K562 (cell line): ENCODE measurements at regions not wholly inside any gene's neighbourhood (a gene's known extent, or its start where the extent isn't known, plus 50 kb on each side); places are given as distances from the start of the nearest gene placed in this dataset.

Experiments used
- ATAC-seq: fragments of 200-7000 bp; cut with Tn5 transposase; 3 replicates; pipeline ENCODE4 v1.9.1; 2020; ENCODE audit warnings: moderate library complexity
- BruUV-seq: library from RNA; stranded (reverse); fragments of 400-500 nt; replicated peaks from 2 replicates; lab custom pipeline; 2021; lab: Mats Ljungman, UMichigan
- CTCF ChIA-PET: fragments of 300-600 bp; formaldehyde crosslinking; extraction: SDS; loops from one replicate; lab custom pipeline; 2021; ENCODE audit warnings: low intra/inter-chr PET ratio; lab: Yijun Ruan, JAX
- POLR2A ChIA-PET: fragments of 300-600, 350-650 bp; sonication (Branson Sonifier 250); formaldehyde crosslinking; extraction: SDS; loops from one replicate; lab custom pipeline; 2021; ENCODE audit warnings: antibody characterized with exemption, inconsistent platforms; lab: Yijun Ruan, JAX
- DNase-seq, 4 experiments: peaks; one replicate each; pipeline versions ENCODE4 v3.0.0 to v3.0.0-alpha.2; 2011 to 2018; ENCODE audit warnings: low spot score in 3 of 4, mixed read lengths in 3 of 4; ENCODE audit errors: extremely low read depth in 1 of 4
- FAIRE-seq: peaks from 2 replicates; lab custom pipeline; 2011; peaks lifted over from hg19 to GRCh38; lab: Jason Lieb, UNC
- H2AFZ ChIP-seq: 2 replicates; pipeline ENCODE4 v1.6.0; 2011; ENCODE audit warnings: low read depth, low read length, control low read depth, inconsistent platforms
- H3K27ac ChIP-seq: fragments of 200-600 bp; 3 replicates; pipeline ENCODE4 v1.8.0; 2011; ENCODE audit warnings: low read depth, mild to moderate bottlenecking, control low read depth, inconsistent platforms, low read length, moderate library complexity, mixed read lengths; ENCODE audit errors: extremely low read depth
- H3K27me3 ChIP-seq, 2 experiments: fragments of 300-600 bp in 1 of 2; 2 replicates in 1 of 2; 3 replicates in 1 of 2; pipeline versions ENCODE4 v1.6.0 to v1.8.0; 2011; ENCODE audit warnings: inconsistent platforms in 2 of 2, low read length in 2 of 2, mild to moderate bottlenecking in 1 of 2, mixed read lengths in 1 of 2, moderate library complexity in 1 of 2; ENCODE audit not compliant: control insufficient read depth in 2 of 2, insufficient read depth in 2 of 2
- H3K36me3 ChIP-seq: fragments of 300-600 bp; 3 replicates; pipeline ENCODE4 v1.8.0; 2011; ENCODE audit warnings: mild to moderate bottlenecking, low read length, inconsistent platforms; ENCODE audit not compliant: control insufficient read depth, insufficient read depth
- H3K4me1 ChIP-seq, 2 experiments: fragments of 200-600 bp in 1 of 2; replicated peaks in 1 of 2; 2 replicates in 1 of 2; 3 replicates in 1 of 2; pipeline versions ENCODE4 v1.5.1 to v1.8.0; 2011; ENCODE audit warnings: inconsistent platforms in 2 of 2, low read length in 2 of 2, mild to moderate bottlenecking in 1 of 2, mixed read lengths in 1 of 2, moderate library complexity in 1 of 2; ENCODE audit not compliant: control insufficient read depth in 2 of 2, insufficient read depth in 2 of 2
- H3K4me2 ChIP-seq: 2 replicates; pipeline ENCODE4 v1.6.1; 2011; ENCODE audit warnings: low read length, control low read depth, inconsistent platforms, mixed read lengths; ENCODE audit not compliant: insufficient read depth
- H3K4me3 ChIP-seq: fragments of 200-600 bp; sonication (generic), shearing (Covaris generic); 2 replicates; pipeline ENCODE4 v1.5.1; 2016; ENCODE audit warnings: control low read depth, inconsistent platforms
- H3K79me2 ChIP-seq: fragments of 200-600 bp; 3 replicates; pipeline ENCODE4 v1.8.0; 2011; ENCODE audit warnings: low read length, inconsistent platforms; ENCODE audit not compliant: control insufficient read depth, insufficient read depth
- H3K9ac ChIP-seq, 2 experiments: 2 replicates each; pipeline versions ENCODE4 v1.6.0 to v1.6.1; 2011; ENCODE audit warnings: low read depth in 2 of 2, low read length in 2 of 2, control low read depth in 1 of 2, inconsistent platforms in 1 of 2, mild to moderate bottlenecking in 1 of 2, mixed read lengths in 1 of 2; ENCODE audit not compliant: insufficient read depth in 1 of 2
- H3K9me1 ChIP-seq: one replicate; pipeline ENCODE4 v1.6.0; 2011; ENCODE audit warnings: inconsistent platforms, mild to moderate bottlenecking, low read length, moderate library complexity; ENCODE audit not compliant: control insufficient read depth, insufficient read depth
- H3K9me3 ChIP-seq: replicated peaks from 2 replicates; pipeline ENCODE4 v1.5.1; 2011; ENCODE audit warnings: low read depth, low read length, inconsistent platforms; ENCODE audit not compliant: control insufficient read depth, insufficient read depth
- H4K20me1 ChIP-seq: replicated peaks from 2 replicates; pipeline ENCODE4 v1.6.1; 2011; ENCODE audit warnings: low read length, inconsistent platforms, mixed read lengths; ENCODE audit not compliant: control insufficient read depth, insufficient read depth
- GABPB2 ChIP-seq: fragments of 250-450 bp; sonication (Bioruptor Pico); conservative IDR thresholded peaks from 2 replicates; pipeline ENCODE4 v1.5.1; 2021; ENCODE audit warnings: mild to moderate bottlenecking
- NFIC ChIP-seq: fragments of 450-650 bp; IDR thresholded peaks from 2 replicates; pipeline ENCODE4 v1.6.1; 2017; ENCODE audit warnings: mild to moderate bottlenecking, inconsistent platforms
- THRAP3 ChIP-seq: fragments of 450-650 bp; IDR thresholded peaks from 2 replicates; pipeline ENCODE4 v1.6.1; 2016; ENCODE audit warnings: mild to moderate bottlenecking, inconsistent platforms, borderline replicate concordance
- WGBS: fragments of 100-300 bp; shearing (Covaris generic); methylation state at CpG from one replicate; pipeline ENCODE4 v1.1.6; 2016; ENCODE audit warnings: low coverage, mixed read lengths; ENCODE audit not compliant: insufficient coverage; ENCODE audit errors: missing lambda C conversion rate; 5-methylcytosine and 5-hydroxymethylcytosine counted together
- in situ Hi-C: fragments of 300-500 bp; cut with MboI; formaldehyde crosslinking; loops from 4 replicates; pipeline ENCODE4 v1.15.0; 2018; ENCODE audit warnings: inconsistent platforms, mixed read lengths
- intact Hi-C: fragments of 100-400 bp; cut with micrococcal nuclease; formaldehyde crosslinking; loops from 2 replicates; pipeline ENCODE4 v1.14.2; 2022
- TF ChIP-seq, protein P1 (sequence below): sonication (generic); formaldehyde crosslinking; IDR thresholded peaks from 2 replicates; pipeline ENCODE4 v1.9.0; 2022; ENCODE audit warnings: mild to moderate bottlenecking, missing genetic modification reagents
- TF ChIP-seq, protein P2 (sequence below), 2 experiments: IDR thresholded peaks; 2 replicates each; pipeline ENCODE4 v1.6.1; 2012; ENCODE audit warnings: improper control_type of control experiment in 2 of 2, low read depth in 2 of 2, low read length in 2 of 2, borderline replicate concordance in 1 of 2

- no TSS peak for BruUV-seq
- DNase-seq (no peak), ATAC-seq (no peak), FAIRE-seq (no peak)
- in situ Hi-C loops: no loop called here
- no peaks in the 10 kb centered on the region for H3K27me3 ChIP-seq
- CTCF ChIA-PET: no interaction called here
- no peak overlapping the region for H3K4me2 ChIP-seq
- H2AFZ ChIP-seq: no peak overlapping the region
- H3K36me3 ChIP-seq: no peaks in the 10 kb centered on the region
- no peaks in the 10 kb centered on the region for H4K20me1 ChIP-seq
- no peaks in the 10 kb centered on the region for H3K9me1 ChIP-seq
- TF ChIP-seq THRAP3 (no peak), NFIC (no peak), GABPB2 (CRISPR knock-in tag) (no peak)
- TF ChIP-seq, protein P1, sequence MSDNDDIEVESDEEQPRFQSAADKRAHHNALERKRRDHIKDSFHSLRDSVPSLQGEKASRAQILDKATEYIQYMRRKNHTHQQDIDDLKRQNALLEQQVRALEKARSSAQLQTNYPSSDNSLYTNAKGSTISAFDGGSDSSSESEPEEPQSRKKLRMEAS (CRISPR knock-in tag): no peak
- TF ChIP-seq, protein P2, sequence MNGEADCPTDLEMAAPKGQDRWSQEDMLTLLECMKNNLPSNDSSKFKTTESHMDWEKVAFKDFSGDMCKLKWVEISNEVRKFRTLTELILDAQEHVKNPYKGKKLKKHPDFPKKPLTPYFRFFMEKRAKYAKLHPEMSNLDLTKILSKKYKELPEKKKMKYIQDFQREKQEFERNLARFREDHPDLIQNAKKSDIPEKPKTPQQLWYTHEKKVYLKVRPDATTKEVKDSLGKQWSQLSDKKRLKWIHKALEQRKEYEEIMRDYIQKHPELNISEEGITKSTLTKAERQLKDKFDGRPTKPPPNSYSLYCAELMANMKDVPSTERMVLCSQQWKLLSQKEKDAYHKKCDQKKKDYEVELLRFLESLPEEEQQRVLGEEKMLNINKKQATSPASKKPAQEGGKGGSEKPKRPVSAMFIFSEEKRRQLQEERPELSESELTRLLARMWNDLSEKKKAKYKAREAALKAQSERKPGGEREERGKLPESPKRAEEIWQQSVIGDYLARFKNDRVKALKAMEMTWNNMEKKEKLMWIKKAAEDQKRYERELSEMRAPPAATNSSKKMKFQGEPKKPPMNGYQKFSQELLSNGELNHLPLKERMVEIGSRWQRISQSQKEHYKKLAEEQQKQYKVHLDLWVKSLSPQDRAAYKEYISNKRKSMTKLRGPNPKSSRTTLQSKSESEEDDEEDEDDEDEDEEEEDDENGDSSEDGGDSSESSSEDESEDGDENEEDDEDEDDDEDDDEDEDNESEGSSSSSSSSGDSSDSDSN (IDR thresholded peaks at IDR 0.05; ENCODE audit: borderline replicate concordance in 1 of 2, low read depth in 2 of 2, low read length in 2 of 2): no peak
- TF ChIP-seq, all 486 proteins: peak for 0
- H3K9me3 ChIP-seq: no peaks in the 10 kb centered on the region
- H3K4me1 ChIP-seq: no peaks in the 10 kb centered on the region
- intact Hi-C loops: no loop called here
- no peak overlapping the region for H3K4me3 ChIP-seq
- H3K27ac ChIP-seq: no peak overlapping the region
- 4% methylated on average over 3 of the region's 3 CpGs for WGBS
- no peak overlapping the region for H3K9ac ChIP-seq
- H3K79me2 ChIP-seq: no peaks in the 10 kb centered on the region
- POLR2A ChIA-PET: no interaction called here
Observed at GRCh38 chr19:31461814-31462539, 112.7 kb upstream of the TSHZ3 start.
